HG03558 (cell line): ENCODE measurements at regions not wholly inside any gene's neighbourhood (a gene's known extent, or its start where the extent isn't known, plus 50 kb on each side); places are given as distances from the start of the nearest gene placed in this dataset.
"Not testable (repeated sequence)": the region's sequence is repeated elsewhere in the genome, so short reads cannot be mapped to it uniquely, and the experiment has no call there.

Experiments used
- ATAC-seq: cut with Tn5 transposase; IDR thresholded peaks from one replicate; pipeline ENCODE4 v1.9.1; 2021; ENCODE audit warnings: moderate number of reproducible peaks; ENCODE audit not compliant: unreplicated experiment; ENCODE audit errors: extremely low read depth

- ATAC-seq = no peak
Measured at GRCh38 chr1:73331726-73332125, 866.2 kb downstream of the LRRIQ3 start.

- ATAC-seq = no peak
Measured at GRCh38 chr1:73327998-73328397, 870.0 kb downstream of the LRRIQ3 start.

GRCh38 chr1:73327180-73327793 is 870.7 kb downstream of the LRRIQ3 start:
- ATAC-seq = no peak

GRCh38 chr1:73326663-73327062 is 871.3 kb downstream of the LRRIQ3 start:
- ATAC-seq = no peak

- no peak for ATAC-seq
Measured at GRCh38 chr1:73310797-73311381, 887.1 kb downstream of the LRRIQ3 start.

GRCh38 chr1:73306899-73307555 is 890.9 kb downstream of the LRRIQ3 start:
- ATAC-seq = no peak

DNA sequence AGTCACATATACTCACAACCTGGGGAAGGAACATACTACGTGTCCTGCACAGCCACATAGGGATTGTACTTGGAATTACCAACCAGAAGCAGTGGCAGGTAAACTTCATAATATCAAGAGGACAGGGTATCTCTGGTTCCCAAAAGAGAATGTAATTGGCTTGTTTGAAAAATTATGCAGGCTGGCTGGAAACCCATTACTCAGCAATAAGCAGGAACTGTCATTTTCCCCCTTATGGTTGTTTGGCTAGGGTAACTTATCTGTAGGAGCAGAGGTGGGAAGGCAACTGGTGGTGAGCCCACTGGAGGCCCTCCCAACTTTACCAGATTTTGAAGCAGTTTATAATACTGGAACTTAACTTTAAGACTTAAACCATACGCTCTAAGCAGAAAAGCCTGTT is 924.1 kb downstream of the LRRIQ3 start:
- ATAC-seq = no peak

DNA sequence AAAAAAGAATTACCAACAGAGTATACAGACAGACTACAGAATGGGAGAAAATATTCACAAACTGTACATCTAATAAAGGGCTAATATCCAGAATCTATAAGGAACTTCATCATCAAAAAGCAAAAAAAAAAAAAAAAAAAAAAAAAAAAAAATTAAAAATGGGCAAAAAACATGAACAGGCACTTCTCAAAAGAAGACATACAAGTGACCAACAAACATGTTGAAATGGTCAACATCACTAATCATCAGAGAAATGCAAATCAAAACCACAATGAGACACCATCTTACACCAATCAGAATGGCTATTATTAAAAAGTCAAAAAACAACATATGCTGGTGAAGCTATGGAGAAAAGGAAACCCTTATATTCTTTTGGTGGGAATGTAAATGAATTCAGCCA is 952.8 kb downstream of the LRRIQ3 start:
- not testable (repeated sequence) for ATAC-seq

DNA sequence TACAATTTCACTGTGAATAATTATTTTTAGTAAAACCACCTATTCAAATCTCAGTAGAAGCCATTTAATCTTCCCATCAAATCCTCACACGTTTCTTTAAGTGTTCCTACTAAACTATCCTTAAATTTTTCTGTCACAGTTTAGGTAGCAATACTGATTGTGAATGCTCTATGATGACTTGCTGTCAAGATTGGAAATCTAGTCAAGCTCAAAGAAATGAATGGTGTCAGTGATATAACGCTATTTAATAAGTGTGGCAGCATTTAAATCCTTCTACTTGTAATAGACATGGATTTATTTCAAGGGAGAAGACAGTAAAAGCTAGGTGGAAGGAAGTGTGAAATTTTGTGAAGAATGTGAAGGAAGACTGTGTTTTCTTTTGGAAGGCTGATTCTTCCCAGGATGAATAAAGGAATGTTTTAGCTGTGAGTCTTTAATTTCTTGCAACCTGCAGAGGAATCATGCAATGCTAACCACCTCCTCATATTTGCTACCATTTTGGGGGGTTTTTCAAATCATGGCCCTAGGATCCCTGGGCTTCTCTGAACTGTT is 936.7 kb upstream of the NEGR1 start:
- no peak for ATAC-seq

GRCh38 chr1:73205294-73205973 is 923.1 kb upstream of the NEGR1 start:
- no peak for ATAC-seq

- ATAC-seq = no peak
Measured at GRCh38 chr1:73197972-73198371, 915.6 kb upstream of the NEGR1 start.

DNA sequence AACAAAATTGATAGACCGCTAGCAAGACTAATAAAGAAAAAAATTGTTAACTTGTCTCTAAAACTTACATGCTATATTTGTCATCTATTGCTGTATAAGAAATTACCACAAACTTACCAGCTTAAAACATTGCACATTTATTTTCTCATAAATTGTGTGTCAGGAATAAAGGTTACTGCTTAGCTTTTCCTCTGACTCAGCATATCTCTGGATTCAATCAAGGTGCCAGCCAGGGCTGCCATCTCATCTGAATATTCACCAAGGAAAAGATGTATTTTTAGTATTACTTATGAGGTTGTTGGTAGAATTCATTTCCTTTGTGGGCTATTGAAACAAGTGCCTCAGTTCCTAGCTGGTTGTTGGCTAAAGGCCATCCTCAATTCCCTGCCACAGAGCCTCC is 912.6 kb upstream of the NEGR1 start:
- ATAC-seq = no peak

DNA sequence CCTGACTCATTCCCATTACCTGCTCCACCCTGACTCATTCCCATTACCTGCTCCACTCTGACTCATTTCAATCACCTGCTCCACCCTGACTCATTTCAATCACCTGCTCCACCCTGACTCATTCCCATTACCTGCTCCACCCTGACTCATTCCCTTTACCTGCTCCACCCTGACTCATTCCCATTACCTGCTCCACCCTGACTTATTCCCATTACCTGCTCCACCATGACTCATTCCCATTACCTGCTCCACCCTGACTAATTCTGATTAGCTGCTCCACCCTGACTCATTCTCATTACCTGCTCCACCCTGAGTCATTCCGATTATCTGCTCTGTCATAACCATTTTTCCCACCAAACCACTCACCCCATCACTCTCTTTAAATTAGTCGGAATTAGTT is 901.2 kb upstream of the NEGR1 start:
- not testable (repeated sequence) for ATAC-seq

- no peak for ATAC-seq
Measured at GRCh38 chr1:73181190-73181540, 898.8 kb upstream of the NEGR1 start.

GRCh38 chr1:73180397-73181189 is 898.3 kb upstream of the NEGR1 start:
- no peak for ATAC-seq

DNA sequence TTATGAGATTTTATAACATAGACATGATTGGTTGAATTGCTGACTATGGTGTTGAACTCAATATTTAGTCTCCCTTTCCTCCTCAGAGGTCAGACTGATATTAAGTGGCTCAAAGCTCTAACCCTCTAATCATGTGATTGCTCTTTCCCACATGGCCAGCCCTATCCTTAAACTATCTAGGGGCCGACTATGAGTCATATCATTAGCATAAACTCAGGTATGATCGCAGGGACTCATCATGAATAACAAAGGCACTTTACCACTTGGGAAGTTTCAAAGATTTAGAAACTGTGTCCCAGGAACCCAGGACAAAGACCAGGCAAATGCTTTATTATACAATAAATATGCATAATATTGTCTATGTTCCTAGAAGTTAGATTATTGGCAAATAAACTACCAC is 894.6 kb upstream of the NEGR1 start:
- no peak for ATAC-seq

DNA sequence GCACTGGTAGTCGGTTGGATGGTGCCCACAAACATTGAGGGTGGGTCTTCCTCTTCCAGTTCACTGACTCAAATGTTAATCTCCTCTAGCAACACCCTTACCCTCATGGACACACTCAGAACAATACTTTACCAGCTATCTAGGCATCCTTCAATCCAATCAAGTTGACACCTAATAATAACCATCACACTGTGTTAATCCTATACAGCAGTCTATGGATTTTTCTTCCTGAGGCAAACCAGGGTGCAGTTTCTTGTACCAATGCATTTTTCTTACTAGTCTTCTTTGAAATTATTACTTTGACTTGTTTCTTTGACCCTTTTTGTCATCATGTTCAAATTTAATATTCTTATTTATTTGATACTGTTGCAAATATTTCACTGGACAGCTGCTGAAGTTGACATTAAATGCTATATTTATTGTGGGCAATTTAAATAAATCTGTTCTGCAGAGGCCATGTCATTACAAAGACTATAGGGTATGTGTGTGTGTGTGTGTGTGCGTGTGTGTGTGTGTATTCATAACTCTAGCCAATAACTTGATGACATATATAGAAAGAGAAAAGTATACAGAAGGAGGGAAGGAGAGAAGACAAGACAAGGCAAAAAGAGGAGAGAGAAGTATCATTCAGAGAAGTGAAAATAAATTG is 884.8 kb upstream of the NEGR1 start:
- ATAC-seq = no peak

DNA sequence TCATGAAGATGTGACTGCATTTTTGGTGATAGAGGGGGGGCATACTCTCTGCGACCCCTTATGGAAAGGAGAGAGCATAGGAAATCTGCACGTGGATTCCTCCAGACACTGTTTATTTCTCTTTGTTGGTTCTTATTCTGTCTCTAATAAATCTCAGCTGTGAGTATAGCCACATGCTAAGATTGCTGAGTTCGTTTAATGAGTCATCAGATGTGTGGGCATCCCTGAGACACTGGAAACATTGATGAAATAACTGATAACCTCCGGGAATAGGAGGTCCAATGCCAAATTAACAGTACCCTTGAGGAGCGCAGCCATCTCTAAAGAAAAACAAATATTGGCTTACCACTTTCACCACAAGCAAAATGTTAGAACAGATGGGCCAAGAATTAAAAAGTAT is 880.2 kb upstream of the NEGR1 start:
- no peak for ATAC-seq

DNA sequence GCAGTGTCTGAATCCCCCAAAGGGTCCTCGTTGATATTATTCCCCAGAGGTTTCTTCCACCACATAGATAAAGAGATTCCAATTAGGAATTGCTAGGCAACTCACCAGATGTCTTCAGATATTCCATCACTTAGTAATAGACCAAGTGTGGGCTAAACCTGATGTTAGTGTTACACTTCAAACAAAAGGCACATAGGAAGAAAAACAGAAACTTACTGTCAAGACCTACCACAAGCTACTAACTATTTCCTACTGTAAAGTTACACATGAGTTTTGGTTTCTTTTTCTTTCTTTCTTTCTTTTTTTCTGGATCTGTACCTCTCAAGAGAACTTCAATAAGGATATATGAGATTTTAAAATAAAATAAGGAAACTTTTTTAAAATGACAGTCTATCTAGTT is 879.1 kb upstream of the NEGR1 start:
- no peak for ATAC-seq

- no peak for ATAC-seq
Measured at GRCh38 chr1:73160759-73161158, 878.4 kb upstream of the NEGR1 start.
